Lung (tissue), 11 donors: ENCODE measurements at regions not wholly inside any gene's neighbourhood (a gene's known extent, or its start where the extent isn't known, plus 50 kb on each side); places are given as distances from the start of the nearest gene placed in this dataset.
"Not testable (repeated sequence)": the region's sequence is repeated elsewhere in the genome, so short reads cannot be mapped to it uniquely, and the experiment has no call there.

Source experiments
- ATAC-seq: fragments of 200-7000 bp; cut with Tn5 transposase; one replicate; pipeline ENCODE4 v1.9.1; 2020; ENCODE audit warnings: moderate number of reproducible peaks; ENCODE audit not compliant: insufficient read depth, low FRiP score
- DNase-seq, 3 donors: peaks; one replicate each; pipeline ENCODE4 v3.0.0-alpha.2; 2013 to 2017
- H3K27ac ChIP-seq, 2 donors: one replicate each; pipeline ENCODE4 v1.5.1; 2013; ENCODE audit warnings: mild to moderate bottlenecking in 2 of 2, moderate library complexity in 2 of 2, control low read depth in 1 of 2, inconsistent platforms in 1 of 2, low read depth in 1 of 2, low read length in 1 of 2
- H3K27me3 ChIP-seq, 3 donors: one replicate each; pipeline ENCODE4 v1.5.1; 2013; ENCODE audit warnings: low read length in 2 of 3; ENCODE audit not compliant: control insufficient read depth in 3 of 3, insufficient read depth in 3 of 3
- H3K36me3 ChIP-seq, 4 donors: one replicate each; pipeline ENCODE4 v1.5.1; 2013; ENCODE audit warnings: low read length in 4 of 4, mild to moderate bottlenecking in 1 of 4, moderate library complexity in 1 of 4; ENCODE audit not compliant: control insufficient read depth in 4 of 4, insufficient read depth in 4 of 4
- H3K4me1 ChIP-seq, 5 donors: one replicate each; pipeline ENCODE4 v1.5.1; 2013; ENCODE audit warnings: low read length in 5 of 5, mild to moderate bottlenecking in 2 of 5, moderate library complexity in 1 of 5; ENCODE audit not compliant: control insufficient read depth in 5 of 5, insufficient read depth in 5 of 5
- H3K4me3 ChIP-seq: one replicate; pipeline ENCODE4 v1.5.1; 2013; ENCODE audit warnings: mild to moderate bottlenecking, control low read depth, moderate library complexity
- H3K9ac ChIP-seq, 2 donors: one replicate each; pipeline ENCODE4 v1.5.1; 2013; ENCODE audit warnings: low read length in 2 of 2, control low read depth in 1 of 2; ENCODE audit not compliant: insufficient read depth in 1 of 2
- H3K9me3 ChIP-seq, 4 donors: one replicate each; pipeline ENCODE4 v1.5.1; 2013; ENCODE audit warnings: low read length in 3 of 4, mild to moderate bottlenecking in 1 of 4, moderate library complexity in 1 of 4; ENCODE audit not compliant: control insufficient read depth in 4 of 4, insufficient read depth in 3 of 4
- CTCF ChIP-seq: IDR thresholded peaks from 2 replicates; pipeline ENCODE4 v1.5.1; 2012; ENCODE audit warnings: mild to moderate bottlenecking; ENCODE audit errors: control extremely low read depth, extremely low read depth
- WGBS, 2 donors: extraction: QIAGEN DNeasy Blood & Tissue Kit; methylation state at CpG; one replicate each; pipeline ENCODE4 v1.1.7; 2013; 5-methylcytosine and 5-hydroxymethylcytosine counted together
- donor health status: control.
- donor health status: control.
- donor health status: Bipolar disorder and iron deficiency.
- donor health status: healthy.
- donor health status: DM: yes; HTN: yes; CAD: no.

GRCh38 chr10:23543691-23544380 is 105.0 kb downstream of the OTUD1 start:
- Histone ChIP-seq H3K9ac (no peak overlapping the region), H3K36me3 (no peaks in the 10 kb centered on the region), H3K4me1 (peaks cover 0 to 26% (median 2%) of the 10 kb centered on the region in 5 donors), H3K9me3 (no peaks in the 10 kb centered on the region), H3K4me3 (no peak overlapping the region), H3K27me3 (no peaks in the 10 kb centered on the region), H3K27ac (no peak overlapping the region)
- TF ChIP-seq CTCF: no peak
- DNase-seq: no peak
- WGBS, 2 donors: 45 to 68% methylated on average over 9 of the region's 9 CpGs
- no peak for ATAC-seq

- H3K4me1 ChIP-seq: peaks cover 0 to 10% (median 2%) of the 10 kb centered on the region in 5 donors
- H3K36me3 ChIP-seq, H3K27ac ChIP-seq, ATAC-seq, H3K9me3 ChIP-seq, H3K9ac ChIP-seq, DNase-seq, H3K27me3 ChIP-seq, H3K4me3 ChIP-seq: not testable (repeated sequence)
- WGBS, 2 donors: 78 to 86% methylated on average over 2 of the region's 2 CpGs
Measured at GRCh38 chr10:23545866-23546265, 107.0 kb downstream of the OTUD1 start.

- H3K4me1 ChIP-seq: no peaks in the 10 kb centered on the region
- H3K9me3 ChIP-seq: peaks cover 0 to 3% (median 0%) of the 10 kb centered on the region in 4 donors
- no peak overlapping the region for H3K27ac ChIP-seq
- WGBS, 2 donors: 68 to 69% methylated on average over 5 of the region's 5 CpGs
- TF ChIP-seq CTCF: no peak
- no peaks in the 10 kb centered on the region for H3K27me3 ChIP-seq
- H3K9ac ChIP-seq: no peak overlapping the region
- no peak for ATAC-seq
- no peaks in the 10 kb centered on the region for H3K36me3 ChIP-seq
- no peak overlapping the region for H3K4me3 ChIP-seq
- DNase-seq: no peak
Measured at GRCh38 chr10:23556727-23557440, 118.0 kb downstream of the OTUD1 start.

- Histone ChIP-seq H3K27ac (no peak overlapping the region), H3K9ac (no peak overlapping the region), H3K9me3 (peaks cover 0 to 3% (median 2%) of the 10 kb centered on the region in 4 donors), H3K4me3 (no peak overlapping the region), H3K36me3 (no peaks in the 10 kb centered on the region), H3K27me3 (no peaks in the 10 kb centered on the region), H3K4me1 (no peaks in the 10 kb centered on the region)
- no peak for ATAC-seq
- DNase-seq: no peak
- 80 to 81% methylated on average over 4 of the region's 4 CpGs for WGBS, 2 donors
- no peak for TF ChIP-seq CTCF
Measured at GRCh38 chr10:23557777-23558176, 118.9 kb downstream of the OTUD1 start.
